HCT116 (cell line): ENCODE measurements at regions not wholly inside any gene's neighbourhood (a gene's known extent, or its start where the extent isn't known, plus 50 kb on each side); places are given as distances from the start of the nearest gene placed in this dataset.

Experiments used
- CTCF ChIP-seq, 3 experiments: fragments of 200-600 bp in 1 of 3; sonication (generic) in 1 of 3; IDR thresholded peaks in 2 of 3; conservative IDR thresholded peaks in 1 of 3; 2 replicates each; pipeline ENCODE4 v1.5.1; 2012 to 2017; ENCODE audit warnings: low read depth in 2 of 3, low read length in 2 of 3, antibody characterized with exemption in 1 of 3, borderline replicate concordance in 1 of 3, control low read depth in 1 of 3, mild to moderate bottlenecking in 1 of 3, mixed read lengths in 1 of 3, mixed run types in 1 of 3, moderate library complexity in 1 of 3; ENCODE audit not compliant: insufficient read depth in 1 of 3
- ELF1 ChIP-seq: IDR thresholded peaks from 2 replicates; pipeline ENCODE4 v1.6.1; 2012; ENCODE audit warnings: low read depth, borderline replicate concordance

- no peak for TF ChIP-seq CTCF (IDR thresholded peaks at IDR 0.05 in 2 of 3, conservative IDR thresholded peaks at IDR 0.05 in 1 of 3; ENCODE audit: borderline replicate concordance in 1 of 3, insufficient read depth in 1 of 3, low read depth in 2 of 3, low read length in 2 of 3)
- no peak for TF ChIP-seq ELF1
These were observed 719.1 kb downstream of the ZBBX start for GRCh38 chr3:166660962-166661361.
